ENCODE measurements at regions not wholly inside any gene's neighbourhood (a gene's known extent, or its start where the extent isn't known, plus 50 kb on each side); places are given as distances from the start of the nearest gene placed in this dataset.

GRCh38 chr4:12221031-12221430, 792.3 kb upstream of the HS3ST1 start:
- Histone ChIP-seq H3K27me3 (replicated peaks in 1 of 4; ENCODE audit: control insufficient read depth in 3 of 4, extremely low read depth in 1 of 4, insufficient read depth in 3 of 4, low read length in 3 of 4) (no peaks in the 10 kb centered on the region), H2AK5ac (ENCODE audit: low read depth, low read length) (no peak overlapping the region), H2BK12ac (ENCODE audit: low read depth, low read length) (no peak overlapping the region), H3K18ac (ENCODE audit: extremely low read depth, low read length) (no peak overlapping the region), H3K79me2 (ENCODE audit: control insufficient read depth in 1 of 2, insufficient read depth in 2 of 2, low read length in 2 of 2) (no peaks in the 10 kb centered on the region), H3K27ac (ENCODE audit: low read depth, low read length) (no peak overlapping the region), H3K9me3 (ENCODE audit: insufficient read depth in 2 of 2, low read depth in 1 of 2, low read length in 1 of 2) (no peaks in the 10 kb centered on the region), H2BK5ac (ENCODE audit: low read depth, low read length) (no peak overlapping the region), H3K14ac (ENCODE audit: insufficient read length) (no peak overlapping the region), H4K20me1 (replicated peaks in 1 of 2; ENCODE audit: control insufficient read depth in 1 of 2, insufficient read depth in 2 of 2, low read length in 2 of 2) (no peaks in the 10 kb centered on the region), H3K4ac (replicated peaks; ENCODE audit: insufficient read length, low read depth, low read length) (no peak overlapping the region), H2BK15ac (ENCODE audit: low read length) (no peak overlapping the region), H2BK120ac (replicated peaks; ENCODE audit: low read depth, low read length) (no peak overlapping the region), H3K36me3 (ENCODE audit: control insufficient read depth in 2 of 4, insufficient read depth in 4 of 4, low read length in 3 of 4) (no peaks in the 10 kb centered on the region), H3K23ac (ENCODE audit: insufficient read length) (no peak overlapping the region), H2BK20ac (ENCODE audit: low read length) (no peak overlapping the region), H4K8ac (ENCODE audit: extremely low read depth, insufficient read depth, low read length) (no peak overlapping the region), H3K23me2 (ENCODE audit: low read depth, low read length) (no peaks in the 10 kb centered on the region), H3K9ac (replicated peaks in 1 of 4; ENCODE audit: extremely low read depth in 1 of 4, low read depth in 3 of 4, low read length in 3 of 4) (no peak overlapping the region), H2AFZ (ENCODE audit: low read length) (0 out of 2 replicates have a peak overlapping the region, but pooled peaks have one; percentile 52), H3K4me1 (replicated peaks in 1 of 4; ENCODE audit: control insufficient read depth in 3 of 4, insufficient read depth in 4 of 4, low read length in 3 of 4) (no peaks in the 10 kb centered on the region), H3K79me1 (ENCODE audit: low read depth, low read length) (no peaks in the 10 kb centered on the region), H4K91ac (replicated peaks; ENCODE audit: insufficient read length, low read length) (no peak overlapping the region), H4K5ac (ENCODE audit: insufficient read length, low read depth, low read length) (no peak overlapping the region), H3K4me3 (ENCODE audit: extremely low read depth in 1 of 4, insufficient read depth in 2 of 4, low read depth in 3 of 4, low read length in 4 of 4) (no peak overlapping the region), H3K56ac (replicated peaks; ENCODE audit: insufficient read length, low read depth, low read length) (no peak overlapping the region), H3K4me2 (ENCODE audit: insufficient read depth in 1 of 2, low read depth in 2 of 2, low read length in 2 of 2) (no peak overlapping the region)
- CTCF ChIA-PET (ENCODE audit: partially characterized antibody): no interaction called here
- POLR2A ChIA-PET (ENCODE audit: partially characterized antibody): no interaction called here
- FAIRE-seq (no peak), DNase-seq (ENCODE audit: low read depth in 1 of 2, low spot score in 2 of 2) (no peak)
- WGBS, 2 experiments (ENCODE audit: extremely low coverage in 1 of 2, insufficient coverage in 1 of 2, insufficient read length in 1 of 2, insufficient replicate concordance in 2 of 2, low coverage in 1 of 2, low lambda C conversion rate in 2 of 2, missing lambda C conversion rate in 1 of 2): 84% methylated on average over 2 of the region's 2 CpGs; no CpG with 5 or more reads in 1 of the 2 experiments
- no peak for TF ChIP-seq POLR2A (IDR thresholded peaks at IDR 0.05; ENCODE audit: control extremely low read depth in 1 of 2, low read depth in 2 of 2, low read length in 2 of 2)
- no peak for TF ChIP-seq GTF2F1 (IDR thresholded peaks at IDR 0.05; ENCODE audit: borderline replicate concordance, low read depth, low read length)
- TF ChIP-seq CBX5 (IDR thresholded peaks at IDR 0.05; ENCODE audit: low read depth, low read length): no peak
- TF ChIP-seq SP2 (IDR thresholded peaks at IDR 0.05; ENCODE audit: low read length): no peak
- no peak for TF ChIP-seq POU5F1 (IDR thresholded peaks at IDR 0.05; ENCODE audit: low read depth, low read length)
- TF ChIP-seq BCL11A (IDR thresholded peaks at IDR 0.05; ENCODE audit: low read depth in 2 of 2, low read length in 2 of 2): no peak
- TF ChIP-seq EGR1 (IDR thresholded peaks at IDR 0.05; ENCODE audit: borderline replicate concordance, low read depth, low read length): no peak
- TF ChIP-seq SRF (IDR thresholded peaks at IDR 0.05; ENCODE audit: low read depth, low read length): no peak
- no peak for TF ChIP-seq RXRA (IDR thresholded peaks at IDR 0.05; ENCODE audit: insufficient read depth, low read depth, low read length)
- no peak for TF ChIP-seq HDAC6 (IDR thresholded peaks at IDR 0.05; ENCODE audit: low read depth, low read length)
- TF ChIP-seq EZH2 (IDR thresholded peaks at IDR 0.05; ENCODE audit: low read depth, low read length, severe bottlenecking): no peak
- TF ChIP-seq RAD21 (IDR thresholded peaks at IDR 0.05 in 1 of 2, conservative IDR thresholded peaks at IDR 0.05 in 1 of 2; ENCODE audit: low read depth in 2 of 2, low read length in 2 of 2): no peak
- no peak for TF ChIP-seq SIN3A (conservative IDR thresholded peaks at IDR 0.05 in 1 of 2, IDR thresholded peaks at IDR 0.05 in 1 of 2; ENCODE audit: low read depth in 1 of 2, low read length in 2 of 2)
- TF ChIP-seq KDM4A (IDR thresholded peaks at IDR 0.05; ENCODE audit: low read depth, low read length, severe bottlenecking): no peak
- no peak for TF ChIP-seq RNF2 (IDR thresholded peaks at IDR 0.05; ENCODE audit: borderline replicate concordance, low read depth, low read length, missing control alignments, poor library complexity, severe bottlenecking)
